GM23248 (cell line): ENCODE measurements at regions not wholly inside any gene's neighbourhood (a gene's known extent, or its start where the extent isn't known, plus 50 kb on each side); places are given as distances from the start of the nearest gene placed in this dataset.

Experiments
- DNase-seq: peaks from one replicate; pipeline ENCODE4 v3.0.0-alpha.2; 2015
- H2AFZ ChIP-seq: fragments of 200-600 bp; sonication (generic); 2 replicates; pipeline ENCODE4 v1.6.1; 2016; ENCODE audit warnings: antibody characterized with exemption
- H3F3A ChIP-seq: fragments of 200-600 bp; sonication (generic); 2 replicates; pipeline ENCODE4 v1.6.1; 2016; ENCODE audit warnings: mild to moderate bottlenecking, antibody characterized with exemption, mixed run types; ENCODE audit not compliant: insufficient read depth
- H3K27ac ChIP-seq: fragments of 200-600 bp; sonication (generic); 2 replicates; pipeline ENCODE4 v1.5.1; 2016; ENCODE audit warnings: mild to moderate bottlenecking
- H3K27me3 ChIP-seq: fragments of 200-600 bp; sonication (generic); replicated peaks from 2 replicates; pipeline ENCODE4 v1.6.1; 2016; ENCODE audit warnings: mild to moderate bottlenecking; ENCODE audit not compliant: insufficient read depth
- H3K36me3 ChIP-seq: fragments of 200-600 bp; sonication (generic); 2 replicates; pipeline ENCODE4 v1.6.1; 2016; ENCODE audit warnings: low read depth, mild to moderate bottlenecking
- H3K4me1 ChIP-seq: fragments of 200-600 bp; sonication (generic); 2 replicates; pipeline ENCODE4 v1.6.1; 2016; ENCODE audit warnings: mild to moderate bottlenecking; ENCODE audit not compliant: insufficient read depth
- H3K4me2 ChIP-seq: fragments of 200-600 bp; sonication (generic); one replicate; pipeline ENCODE4 v1.6.1; 2016; ENCODE audit warnings: mild to moderate bottlenecking; ENCODE audit not compliant: unreplicated experiment
- H3K4me3 ChIP-seq: fragments of 200-600 bp; sonication (generic); 2 replicates; pipeline ENCODE4 v1.5.1; 2016; ENCODE audit warnings: mild to moderate bottlenecking
- H3K79me2 ChIP-seq: fragments of 200-600 bp; sonication (generic); 2 replicates; pipeline ENCODE4 v1.6.1; 2016; ENCODE audit warnings: mild to moderate bottlenecking; ENCODE audit not compliant: insufficient read depth
- H3K9ac ChIP-seq: fragments of 200-600 bp; sonication (generic); 2 replicates; pipeline ENCODE4 v1.6.1; 2016; ENCODE audit warnings: mild to moderate bottlenecking
- H3K9me2 ChIP-seq: fragments of 200-600 bp; sonication (generic); 2 replicates; pipeline ENCODE4 v1.6.1; 2016; ENCODE audit warnings: mixed run types, mild to moderate bottlenecking, moderate library complexity; ENCODE audit not compliant: insufficient read depth
- H3K9me3 ChIP-seq: fragments of 200-600 bp; sonication (generic); one replicate; pipeline ENCODE4 v1.6.1; 2017; ENCODE audit warnings: low read depth
- H4K20me1 ChIP-seq: fragments of 200-600 bp; sonication (generic); 2 replicates; pipeline ENCODE4 v1.6.0; 2016; ENCODE audit not compliant: insufficient read depth
- EZH2 ChIP-seq: fragments of 200-600 bp; sonication (generic); IDR thresholded peaks from 2 replicates; pipeline ENCODE4 v1.6.1; 2018; ENCODE audit warnings: antibody characterized with exemption, mild to moderate bottlenecking; ENCODE audit not compliant: insufficient read depth, poor library complexity, severe bottlenecking
- EZH2phosphoT487 ChIP-seq: fragments of 200-600 bp; sonication (generic); IDR thresholded peaks from 2 replicates; pipeline ENCODE4 v1.6.1; 2018; ENCODE audit warnings: antibody characterized with exemption, moderate library complexity, mild to moderate bottlenecking, low read depth; ENCODE audit not compliant: insufficient read depth
- WGBS, 2 experiments: methylation state at CpG; one replicate each; pipeline ENCODE4 v1.1.6; 2015 to 2017; ENCODE audit warnings: low lambda C conversion rate in 2 of 2, low coverage in 1 of 2; ENCODE audit errors: missing lambda C conversion rate in 2 of 2; 5-methylcytosine and 5-hydroxymethylcytosine counted together
- in situ Hi-C: fragments of 300-500 bp; cut with MboI; formaldehyde crosslinking; loops from 2 replicates; pipeline ENCODE4 v1.15.0; 2020

- Histone ChIP-seq H3K9me3 (no peaks in the 10 kb centered on the region), H3K36me3 (no peaks in the 10 kb centered on the region), H3F3A (no peaks in the 10 kb centered on the region), H3K9me2 (no peaks in the 10 kb centered on the region), H3K79me2 (no peaks in the 10 kb centered on the region), H3K9ac (no peak overlapping the region), H3K4me3 (no peak overlapping the region), H3K4me2 (no peak overlapping the region), H4K20me1 (no peaks in the 10 kb centered on the region), H2AFZ (no peak overlapping the region), H3K27me3 (no peaks in the 10 kb centered on the region), H3K27ac (no peak overlapping the region), H3K4me1 (no peaks in the 10 kb centered on the region)
- TF ChIP-seq EZH2 (no peak), EZH2phosphoT487 (no peak)
- WGBS, 2 experiments = 11 to 19% methylated on average over 3 of the region's 3 CpGs
- no peak for DNase-seq
- in situ Hi-C loops = no loop called here
Observed at GRCh38 chr2:16253291-16253690, 312.9 kb downstream of the MYCN start.

- Histone ChIP-seq H3K9me3 (no peaks in the 10 kb centered on the region), H3K4me2 (no peak overlapping the region), H3K9me2 (no peaks in the 10 kb centered on the region), H3K27ac (no peak overlapping the region), H3K4me3 (no peak overlapping the region), H3F3A (no peaks in the 10 kb centered on the region), H2AFZ (no peak overlapping the region), H3K27me3 (no peaks in the 10 kb centered on the region), H3K79me2 (no peaks in the 10 kb centered on the region), H4K20me1 (no peaks in the 10 kb centered on the region), H3K4me1 (no peaks in the 10 kb centered on the region), H3K9ac (no peak overlapping the region), H3K36me3 (no peaks in the 10 kb centered on the region)
- in situ Hi-C loops = no loop called here
- no peak for TF ChIP-seq EZH2phosphoT487
- no peak for TF ChIP-seq EZH2
- no peak for DNase-seq
- WGBS, 2 experiments = 5 to 18% methylated on average over 1 of the region's 1 CpG
Observed at GRCh38 chr2:16252891-16253290, 312.5 kb downstream of the MYCN start.

GRCh38 chr2:16252251-16252650 is 311.9 kb downstream of the MYCN start:
- no peaks in the 10 kb centered on the region for H3K9me2 ChIP-seq
- H3K79me2 ChIP-seq = no peaks in the 10 kb centered on the region
- in situ Hi-C loops = no loop called here
- H3K36me3 ChIP-seq = no peaks in the 10 kb centered on the region
- no peak overlapping the region for H3K27ac ChIP-seq
- no peaks in the 10 kb centered on the region for H4K20me1 ChIP-seq
- TF ChIP-seq EZH2phosphoT487 (no peak), EZH2 (no peak)
- WGBS, 2 experiments = 31 to 38% methylated on average over 9 of the region's 9 CpGs
- no peaks in the 10 kb centered on the region for H3F3A ChIP-seq
- H2AFZ ChIP-seq = no peak overlapping the region
- no peaks in the 10 kb centered on the region for H3K27me3 ChIP-seq
- H3K4me3 ChIP-seq = no peak overlapping the region
- no peaks in the 10 kb centered on the region for H3K9me3 ChIP-seq
- no peak overlapping the region for H3K9ac ChIP-seq
- H3K4me2 ChIP-seq = no peak overlapping the region
- H3K4me1 ChIP-seq = no peaks in the 10 kb centered on the region
- DNase-seq = no peak

- Histone ChIP-seq H3K27me3 (no peaks in the 10 kb centered on the region), H3K4me3 (no peak overlapping the region), H3K79me2 (no peaks in the 10 kb centered on the region), H3K9me2 (no peaks in the 10 kb centered on the region), H3K4me2 (no peak overlapping the region), H4K20me1 (no peaks in the 10 kb centered on the region), H3K9me3 (no peaks in the 10 kb centered on the region), H3K36me3 (no peaks in the 10 kb centered on the region), H2AFZ (no peak overlapping the region), H3K4me1 (no peaks in the 10 kb centered on the region), H3K9ac (no peak overlapping the region), H3F3A (no peaks in the 10 kb centered on the region), H3K27ac (no peak overlapping the region)
- TF ChIP-seq EZH2 (no peak), EZH2phosphoT487 (no peak)
- in situ Hi-C loops = no loop called here
- WGBS, 2 experiments = 24 to 27% methylated on average over 8 of the region's 8 CpGs
- DNase-seq = no peak
Observed at GRCh38 chr2:16251511-16252225, 311.3 kb downstream of the MYCN start.

GRCh38 chr2:16250886-16251285 is 310.5 kb downstream of the MYCN start:
- TF ChIP-seq EZH2phosphoT487 (no peak), EZH2 (no peak)
- no peaks in the 10 kb centered on the region for H3K9me2 ChIP-seq
- no peak overlapping the region for H3K4me3 ChIP-seq
- H3K4me2 ChIP-seq = no peak overlapping the region
- H3K79me2 ChIP-seq = no peaks in the 10 kb centered on the region
- 41 to 45% methylated on average over 5 of the region's 5 CpGs for WGBS, 2 experiments
- no peaks in the 10 kb centered on the region for H3K4me1 ChIP-seq
- H4K20me1 ChIP-seq = no peaks in the 10 kb centered on the region
- no peak overlapping the region for H3K9ac ChIP-seq
- in situ Hi-C loops = no loop called here
- no peaks in the 10 kb centered on the region for H3K36me3 ChIP-seq
- no peak overlapping the region for H2AFZ ChIP-seq
- H3F3A ChIP-seq = no peaks in the 10 kb centered on the region
- DNase-seq = no peak
- no peak overlapping the region for H3K27ac ChIP-seq
- H3K27me3 ChIP-seq = no peaks in the 10 kb centered on the region
- H3K9me3 ChIP-seq = no peaks in the 10 kb centered on the region
